ENCODE measurements at regions not wholly inside any gene's neighbourhood (a gene's known extent, or its start where the extent isn't known, plus 50 kb on each side); places are given as distances from the start of the nearest gene placed in this dataset.

- DNase-seq (ENCODE audit: low spot score), result no peak
- TF ChIP-seq CTCF (IDR thresholded peaks at IDR 0.05; ENCODE audit: borderline replicate concordance, control extremely low read depth, extremely low read depth, insufficient read depth, missing control alignments), result no peak
- in situ Hi-C loops (cut with MboI; ENCODE audit: low sequenced_read_pairs, unreplicated experiment), result no loop called here
Observed at GRCh38 chr7:35556515-35557471, 138.1 kb downstream of the HERPUD2 start.

- in situ Hi-C loops (cut with MboI; ENCODE audit: low sequenced_read_pairs, unreplicated experiment), result no loop called here
- no peak for DNase-seq (ENCODE audit: low spot score)
- no peak for TF ChIP-seq CTCF (IDR thresholded peaks at IDR 0.05; ENCODE audit: borderline replicate concordance, control extremely low read depth, extremely low read depth, insufficient read depth, missing control alignments)
Observed at GRCh38 chr7:35555934-35556333, 139.0 kb downstream of the HERPUD2 start.

GRCh38 chr7:35555386-35555785 is 139.5 kb downstream of the HERPUD2 start:
- in situ Hi-C loops (cut with MboI; ENCODE audit: low sequenced_read_pairs, unreplicated experiment), result no loop called here
- no peak for TF ChIP-seq CTCF (IDR thresholded peaks at IDR 0.05; ENCODE audit: borderline replicate concordance, control extremely low read depth, extremely low read depth, insufficient read depth, missing control alignments)
- DNase-seq (ENCODE audit: low spot score), result no peak

GRCh38 chr7:35553519-35553918 is 141.4 kb downstream of the HERPUD2 start:
- in situ Hi-C loops (cut with MboI; ENCODE audit: low sequenced_read_pairs, unreplicated experiment), result no loop called here
- DNase-seq (ENCODE audit: low spot score), result no peak
- no peak for TF ChIP-seq CTCF (IDR thresholded peaks at IDR 0.05; ENCODE audit: borderline replicate concordance, control extremely low read depth, extremely low read depth, insufficient read depth, missing control alignments)

GRCh38 chr7:35552691-35553090 is 142.2 kb downstream of the HERPUD2 start:
- TF ChIP-seq CTCF (IDR thresholded peaks at IDR 0.05; ENCODE audit: borderline replicate concordance, control extremely low read depth, extremely low read depth, insufficient read depth, missing control alignments), result no peak
- in situ Hi-C loops (cut with MboI; ENCODE audit: low sequenced_read_pairs, unreplicated experiment), result no loop called here
- DNase-seq (ENCODE audit: low spot score), result no peak

- in situ Hi-C loops (cut with MboI; ENCODE audit: low sequenced_read_pairs, unreplicated experiment), result no loop called here
- no peak for DNase-seq (ENCODE audit: low spot score)
- no peak for TF ChIP-seq CTCF (IDR thresholded peaks at IDR 0.05; ENCODE audit: borderline replicate concordance, control extremely low read depth, extremely low read depth, insufficient read depth, missing control alignments)
Observed at GRCh38 chr7:35551321-35552081, 143.4 kb downstream of the HERPUD2 start.

All from GM13976 (cell line).